Mesendoderm (in vitro differentiated cells): ENCODE measurements at regions not wholly inside any gene's neighbourhood (a gene's known extent, or its start where the extent isn't known, plus 50 kb on each side); places are given as distances from the start of the nearest gene placed in this dataset.
A peak's percentile ranks its signal among the peaks of the same experiment; 100 is the strongest.

Experiments
- DNase-seq: peaks from one replicate; pipeline ENCODE4 v3.0.0; 2013
- H2AK5ac ChIP-seq: 2 replicates; pipeline ENCODE4 v1.6.1; 2013; ENCODE audit warnings: low read length, inconsistent platforms
- H2BK120ac ChIP-seq: 2 replicates; pipeline ENCODE4 v1.6.1; 2013; ENCODE audit warnings: low read depth, mild to moderate bottlenecking, low read length, moderate library complexity, mixed read lengths
- H2BK15ac ChIP-seq: replicated peaks from 2 replicates; pipeline ENCODE4 v1.6.1; 2013; ENCODE audit warnings: low read depth, mild to moderate bottlenecking, moderate library complexity
- H2BK5ac ChIP-seq: 2 replicates; pipeline ENCODE4 v1.6.1; 2013; ENCODE audit warnings: low read length, inconsistent platforms
- H3K18ac ChIP-seq: 2 replicates; pipeline ENCODE4 v1.6.1; 2013; ENCODE audit warnings: mild to moderate bottlenecking, low read length, mixed read lengths
- H3K23ac ChIP-seq: one replicate; pipeline ENCODE4 v1.6.1; 2013; ENCODE audit warnings: low read length
- H3K27ac ChIP-seq: 2 replicates; pipeline ENCODE4 v1.5.1; 2013; ENCODE audit warnings: low read depth, mild to moderate bottlenecking, inconsistent platforms, low read length, moderate library complexity
- H3K27me3 ChIP-seq: 2 replicates; pipeline ENCODE4 v1.6.1; 2013; ENCODE audit warnings: low read length, control low read depth, mild to moderate bottlenecking, inconsistent platforms; ENCODE audit not compliant: insufficient read depth, poor library complexity
- H3K36me3 ChIP-seq: 2 replicates; pipeline ENCODE4 v1.6.1; 2013; ENCODE audit warnings: low read length, inconsistent platforms; ENCODE audit not compliant: control insufficient read depth, insufficient read depth
- H3K4ac ChIP-seq: one replicate; pipeline ENCODE4 v1.6.1; 2013; ENCODE audit warnings: low read depth, mild to moderate bottlenecking, low read length, moderate library complexity
- H3K4me1 ChIP-seq: 2 replicates; pipeline ENCODE4 v1.6.1; 2013; ENCODE audit warnings: low read depth, low read length, inconsistent platforms; ENCODE audit not compliant: control insufficient read depth
- H3K4me2 ChIP-seq: 2 replicates; pipeline ENCODE4 v1.6.1; 2013; ENCODE audit warnings: low read length
- H3K4me3 ChIP-seq: 2 replicates; pipeline ENCODE4 v1.5.1; 2013; ENCODE audit warnings: mild to moderate bottlenecking, low read length
- H3K56ac ChIP-seq: one replicate; pipeline ENCODE4 v1.6.1; 2013; ENCODE audit warnings: low read length
- H3K79me1 ChIP-seq: 2 replicates; pipeline ENCODE4 v1.6.1; 2013; ENCODE audit warnings: low read length, inconsistent platforms
- H3K79me2 ChIP-seq: 2 replicates; pipeline ENCODE4 v1.6.1; 2013; ENCODE audit warnings: mild to moderate bottlenecking, low read length; ENCODE audit not compliant: control insufficient read depth, insufficient read depth
- H3K9ac ChIP-seq: 2 replicates; pipeline ENCODE4 v1.6.1; 2013; ENCODE audit warnings: low read length, inconsistent platforms
- H4K5ac ChIP-seq: one replicate; pipeline ENCODE4 v1.6.1; 2013; ENCODE audit warnings: low read length
- H4K8ac ChIP-seq: one replicate; pipeline ENCODE4 v1.6.1; 2013; ENCODE audit warnings: low read depth, mild to moderate bottlenecking, control low read depth, low read length, moderate library complexity
- WGBS: extraction: QIAGEN DNeasy Blood & Tissue Kit; methylation state at CpG from one replicate; pipeline ENCODE4 v1.1.7; 2013; ENCODE audit warnings: low lambda C conversion rate, missing lambda C conversion rate; ENCODE audit not compliant: insufficient coverage; ENCODE audit errors: extremely low coverage; 5-methylcytosine and 5-hydroxymethylcytosine counted together

DNA sequence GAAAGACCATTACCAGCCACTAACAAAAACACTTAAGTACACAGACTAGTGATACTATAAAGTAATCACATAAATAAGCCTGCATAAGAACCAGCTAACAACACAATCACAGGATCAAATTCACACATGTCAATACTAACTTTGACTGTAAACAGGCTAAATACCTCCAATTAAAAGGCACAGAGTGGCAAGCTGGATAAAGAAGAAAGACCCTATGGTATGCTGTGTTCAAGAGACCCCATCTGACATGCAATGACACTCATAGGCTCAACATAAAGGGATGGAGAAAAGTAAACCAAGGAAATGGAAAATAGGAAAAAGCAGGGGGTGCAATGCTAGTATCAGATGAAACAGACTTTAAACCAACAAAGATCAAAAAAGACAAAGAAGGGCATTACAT, 631.8 kb upstream of the NOX3 start:
- Histone ChIP-seq H3K4ac (no peak overlapping the region), H3K4me1 (no peaks in the 10 kb centered on the region), H3K18ac (no peak overlapping the region), H4K8ac (no peak overlapping the region), H3K79me2 (no peaks in the 10 kb centered on the region), H3K27me3 (no peaks in the 10 kb centered on the region), H2BK15ac (no peak overlapping the region), H3K9ac (no peak overlapping the region), H3K36me3 (no peaks in the 10 kb centered on the region), H3K56ac (no peak overlapping the region), H2AK5ac (no peak overlapping the region), H3K4me3 (no peak overlapping the region), H3K4me2 (no peak overlapping the region), H2BK5ac (no peak overlapping the region), H2BK120ac (no peak overlapping the region), H3K27ac (no peak overlapping the region), H3K79me1 (no peaks in the 10 kb centered on the region), H3K23ac (no peak overlapping the region), H4K5ac (no peak overlapping the region)
- no peak for DNase-seq

DNA sequence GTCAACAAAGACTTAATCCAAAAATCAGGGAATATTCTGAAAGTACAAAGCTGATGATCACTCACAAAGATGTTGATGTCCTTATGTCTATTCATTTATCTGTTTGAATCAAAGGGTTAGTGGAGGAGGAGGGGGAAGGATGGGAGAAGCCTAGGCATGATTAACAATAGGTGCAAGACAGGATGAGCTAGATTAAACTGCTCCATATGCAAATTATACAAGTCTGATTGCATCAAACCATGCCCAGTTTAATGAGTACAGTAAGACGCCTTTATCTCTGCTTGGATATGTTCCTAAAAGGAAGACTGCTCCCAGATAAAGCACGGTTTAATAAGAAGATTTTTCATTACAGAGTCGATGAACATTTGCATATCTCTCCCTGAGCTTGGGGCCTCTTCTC, 626.4 kb upstream of the NOX3 start:
- Histone ChIP-seq H3K4me2 (no peak overlapping the region), H3K27me3 (no peaks in the 10 kb centered on the region), H3K9ac (no peak overlapping the region), H3K36me3 (no peaks in the 10 kb centered on the region), H2BK120ac (no peak overlapping the region), H2BK5ac (no peak overlapping the region), H3K23ac (no peak overlapping the region), H2BK15ac (no peak overlapping the region), H4K5ac (no peak overlapping the region), H4K8ac (no peak overlapping the region), H3K4me3 (no peak overlapping the region), H3K56ac (no peak overlapping the region), H3K18ac (peak overlapping the region; percentile 60), H2AK5ac (no peak overlapping the region), H3K79me2 (no peaks in the 10 kb centered on the region), H3K27ac (no peak overlapping the region), H3K4ac (no peak overlapping the region), H3K79me1 (no peaks in the 10 kb centered on the region), H3K4me1 (no peaks in the 10 kb centered on the region)
- WGBS, result no CpG with 5 or more reads among the region's 3 CpGs
- DNase-seq, result no peak

DNA sequence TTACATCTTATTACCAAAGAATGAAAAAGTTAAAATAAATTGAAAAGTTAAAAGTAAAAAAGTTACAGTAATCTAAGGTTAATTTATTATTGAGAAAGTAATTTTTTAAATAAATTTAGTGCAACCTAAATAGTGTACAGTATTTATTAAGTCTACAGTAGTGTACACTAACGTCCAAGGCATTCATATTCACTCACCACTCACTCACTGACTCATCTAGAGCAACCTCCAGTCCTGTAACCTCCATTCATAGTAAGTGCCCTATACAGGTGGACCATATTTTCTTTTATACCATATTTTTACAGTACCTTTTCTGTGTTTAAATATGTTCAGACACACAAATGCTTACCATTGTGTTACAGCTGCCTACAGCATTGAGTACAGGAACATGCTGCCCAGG, 624.7 kb upstream of the NOX3 start:
- no peak overlapping the region for H3K18ac ChIP-seq
- H3K79me1 ChIP-seq, result no peaks in the 10 kb centered on the region
- H3K23ac ChIP-seq, result no peak overlapping the region
- no peak overlapping the region for H3K27ac ChIP-seq
- no peak overlapping the region for H3K4ac ChIP-seq
- no peak overlapping the region for H3K56ac ChIP-seq
- H3K4me3 ChIP-seq, result no peak overlapping the region
- H3K36me3 ChIP-seq, result no peaks in the 10 kb centered on the region
- DNase-seq, result no peak
- H3K4me2 ChIP-seq, result no peak overlapping the region
- no peak overlapping the region for H2AK5ac ChIP-seq
- H2BK120ac ChIP-seq, result no peak overlapping the region
- H4K8ac ChIP-seq, result no peak overlapping the region
- no peak overlapping the region for H2BK15ac ChIP-seq
- H3K4me1 ChIP-seq, result no peaks in the 10 kb centered on the region
- WGBS, result no CpG with 5 or more reads among the region's 1 CpG
- H3K79me2 ChIP-seq, result no peaks in the 10 kb centered on the region
- no peak overlapping the region for H4K5ac ChIP-seq
- H2BK5ac ChIP-seq, result no peak overlapping the region
- no peak overlapping the region for H3K9ac ChIP-seq
- H3K27me3 ChIP-seq, result no peaks in the 10 kb centered on the region

GRCh38 chr6:156068881-156069280, 613.2 kb upstream of the NOX3 start:
- Histone ChIP-seq H3K4ac (no peak overlapping the region), H4K8ac (no peak overlapping the region), H2BK120ac (no peak overlapping the region), H3K4me3 (no peak overlapping the region), H3K4me2 (no peak overlapping the region), H2AK5ac (no peak overlapping the region), H3K9ac (no peak overlapping the region), H3K27me3 (no peaks in the 10 kb centered on the region), H3K36me3 (no peaks in the 10 kb centered on the region), H3K79me2 (no peaks in the 10 kb centered on the region), H4K5ac (no peak overlapping the region), H3K23ac (no peak overlapping the region), H3K18ac (no peak overlapping the region), H3K79me1 (no peaks in the 10 kb centered on the region), H3K4me1 (no peaks in the 10 kb centered on the region), H2BK15ac (no peak overlapping the region), H3K56ac (no peak overlapping the region), H3K27ac (no peak overlapping the region), H2BK5ac (no peak overlapping the region)
- DNase-seq, result peak; percentile 9
- WGBS, result no CpG with 5 or more reads among the region's 4 CpGs

- H3K4me2 ChIP-seq, result no peak overlapping the region
- H3K9ac ChIP-seq, result no peak overlapping the region
- no peaks in the 10 kb centered on the region for H3K4me1 ChIP-seq
- no peaks in the 10 kb centered on the region for H3K36me3 ChIP-seq
- no peak overlapping the region for H3K56ac ChIP-seq
- H4K8ac ChIP-seq, result no peak overlapping the region
- H3K79me2 ChIP-seq, result no peaks in the 10 kb centered on the region
- no peak overlapping the region for H2BK5ac ChIP-seq
- no peaks in the 10 kb centered on the region for H3K27me3 ChIP-seq
- H3K79me1 ChIP-seq, result no peaks in the 10 kb centered on the region
- no peak overlapping the region for H4K5ac ChIP-seq
- H3K23ac ChIP-seq, result no peak overlapping the region
- H3K27ac ChIP-seq, result no peak overlapping the region
- WGBS, result no CpG with 5 or more reads among the region's 3 CpGs
- H2AK5ac ChIP-seq, result no peak overlapping the region
- H2BK120ac ChIP-seq, result no peak overlapping the region
- no peak overlapping the region for H3K18ac ChIP-seq
- no peak overlapping the region for H3K4ac ChIP-seq
- H2BK15ac ChIP-seq, result no peak overlapping the region
- no peak overlapping the region for H3K4me3 ChIP-seq
- no peak for DNase-seq
Measured at GRCh38 chr6:156065849-156066248, 610.2 kb upstream of the NOX3 start.

- H2AK5ac ChIP-seq, result no peak overlapping the region
- DNase-seq, result no peak
- H4K5ac ChIP-seq, result no peak overlapping the region
- H3K4ac ChIP-seq, result no peak overlapping the region
- no peak overlapping the region for H3K9ac ChIP-seq
- H3K4me2 ChIP-seq, result no peak overlapping the region
- H3K18ac ChIP-seq, result no peak overlapping the region
- H2BK15ac ChIP-seq, result no peak overlapping the region
- H3K4me3 ChIP-seq, result no peak overlapping the region
- H3K4me1 ChIP-seq, result no peaks in the 10 kb centered on the region
- no peak overlapping the region for H3K27ac ChIP-seq
- WGBS, result no CpG with 5 or more reads among the region's 2 CpGs
- no peaks in the 10 kb centered on the region for H3K79me1 ChIP-seq
- no peak overlapping the region for H2BK120ac ChIP-seq
- H3K36me3 ChIP-seq, result no peaks in the 10 kb centered on the region
- H3K23ac ChIP-seq, result no peak overlapping the region
- H3K79me2 ChIP-seq, result no peaks in the 10 kb centered on the region
- no peaks in the 10 kb centered on the region for H3K27me3 ChIP-seq
- H2BK5ac ChIP-seq, result no peak overlapping the region
- no peak overlapping the region for H3K56ac ChIP-seq
- H4K8ac ChIP-seq, result no peak overlapping the region
Measured at GRCh38 chr6:156062091-156062563, 606.5 kb upstream of the NOX3 start.
